Liver (tissue), 8 donors: ENCODE measurements at regions not wholly inside any gene's neighbourhood (a gene's known extent, or its start where the extent isn't known, plus 50 kb on each side); places are given as distances from the start of the nearest gene placed in this dataset.

ENCODE experiments used
- DNase-seq: peaks from one replicate; pipeline ENCODE4 v3.0.0-alpha.2; 2017; ENCODE audit warnings: low spot score
- H3K27ac ChIP-seq, 2 donors: one replicate each; pipeline ENCODE4 v1.7.0; 2013; ENCODE audit warnings: inconsistent platforms in 2 of 2, low read length in 2 of 2, control low read depth in 1 of 2, low read depth in 1 of 2, mild to moderate bottlenecking in 1 of 2
- H3K27me3 ChIP-seq, 4 donors: one replicate each; pipeline versions ENCODE4 v1.6.1 to v1.7.0; 2013; ENCODE audit warnings: low read length in 3 of 4, inconsistent platforms in 1 of 4, mild to moderate bottlenecking in 1 of 4, moderate library complexity in 1 of 4; ENCODE audit not compliant: control insufficient read depth in 4 of 4, insufficient read depth in 4 of 4
- H3K36me3 ChIP-seq, 4 donors: one replicate each; pipeline versions ENCODE4 v1.6.1 to v1.7.0; 2013; ENCODE audit warnings: low read length in 3 of 4, mild to moderate bottlenecking in 3 of 4, low read depth in 1 of 4, moderate library complexity in 1 of 4; ENCODE audit not compliant: control insufficient read depth in 4 of 4, insufficient read depth in 3 of 4
- H3K4me1 ChIP-seq, 4 donors: one replicate each; pipeline versions ENCODE4 v1.6.1 to v1.7.0; 2013; ENCODE audit warnings: low read length in 3 of 4, mild to moderate bottlenecking in 3 of 4, moderate library complexity in 1 of 4; ENCODE audit not compliant: control insufficient read depth in 4 of 4, insufficient read depth in 4 of 4
- H3K4me3 ChIP-seq, 3 donors: one replicate each; pipeline versions ENCODE4 v1.6.1 to v1.7.0; 2013; ENCODE audit warnings: low read length in 3 of 3, control low read depth in 1 of 3, low read depth in 1 of 3, mild to moderate bottlenecking in 1 of 3
- H3K9ac ChIP-seq, 2 donors: one replicate each; pipeline ENCODE4 v1.7.0; 2013; ENCODE audit warnings: low read length in 2 of 2, mild to moderate bottlenecking in 2 of 2, moderate library complexity in 2 of 2, control low read depth in 1 of 2, low read depth in 1 of 2
- H3K9me3 ChIP-seq, 4 donors: one replicate each; pipeline versions ENCODE4 v1.6.1 to v1.7.0; 2013; ENCODE audit warnings: low read length in 3 of 4; ENCODE audit not compliant: control insufficient read depth in 4 of 4
- ATF3 ChIP-seq: IDR thresholded peaks from 2 replicates; pipeline ENCODE4 v1.6.1; 2016; ENCODE audit warnings: antibody characterized with exemption
- CTCF ChIP-seq: fragments of 150-350 bp; IDR thresholded peaks from 2 replicates; pipeline ENCODE4 v1.5.1; 2017; ENCODE audit warnings: improper control_type of control experiment, low read depth, low read length; ENCODE audit not compliant: missing input control
- EGR1 ChIP-seq, 2 donors: IDR thresholded peaks; 2 replicates each; pipeline ENCODE4 v1.6.1; 2016 to 2018; ENCODE audit warnings: antibody characterized with exemption in 2 of 2, low read depth in 2 of 2
- FOXA2 ChIP-seq: IDR thresholded peaks from 2 replicates; pipeline ENCODE4 v1.6.1; 2016; ENCODE audit warnings: antibody characterized with exemption
- GABPA ChIP-seq, 2 donors: IDR thresholded peaks in 1 of 2; conservative IDR thresholded peaks in 1 of 2; 2 replicates each; pipeline ENCODE4 v1.6.1; 2016; ENCODE audit warnings: antibody characterized with exemption in 2 of 2, mild to moderate bottlenecking in 1 of 2, moderate library complexity in 1 of 2
- HNF4A ChIP-seq, 2 donors: conservative IDR thresholded peaks; 2 replicates each; pipeline ENCODE4 v1.6.1; 2016; ENCODE audit warnings: antibody characterized with exemption in 2 of 2, mild to moderate bottlenecking in 2 of 2
- HNF4G ChIP-seq: IDR thresholded peaks from 2 replicates; pipeline ENCODE4 v1.6.1; 2016; ENCODE audit warnings: antibody characterized with exemption
- JUND ChIP-seq, 2 donors: IDR thresholded peaks; 2 replicates each; pipeline ENCODE4 v1.6.1; 2016; ENCODE audit warnings: antibody characterized with exemption in 2 of 2
- NR2F2 ChIP-seq: IDR thresholded peaks from 2 replicates; pipeline ENCODE4 v1.6.1; 2016; ENCODE audit warnings: antibody characterized with exemption
- RAD21 ChIP-seq, 2 donors: IDR thresholded peaks; 2 replicates each; pipeline ENCODE4 v1.6.1; 2016; ENCODE audit warnings: antibody characterized with exemption in 2 of 2, mild to moderate bottlenecking in 2 of 2
- REST ChIP-seq: IDR thresholded peaks from 2 replicates; pipeline ENCODE4 v1.6.1; 2016; ENCODE audit warnings: antibody characterized with exemption, mild to moderate bottlenecking
- RXRA ChIP-seq, 2 donors: IDR thresholded peaks; 2 replicates each; pipeline ENCODE4 v1.6.1; 2017 to 2018; ENCODE audit warnings: antibody characterized with exemption in 2 of 2, mild to moderate bottlenecking in 1 of 2
- SP1 ChIP-seq: IDR thresholded peaks from 2 replicates; pipeline ENCODE4 v1.6.1; 2018; ENCODE audit warnings: antibody characterized with exemption, mild to moderate bottlenecking
- YY1 ChIP-seq: IDR thresholded peaks from 2 replicates; pipeline ENCODE4 v1.6.1; 2016; ENCODE audit warnings: antibody characterized with exemption, mild to moderate bottlenecking
- WGBS: extraction: QIAGEN DNeasy Blood & Tissue Kit; methylation state at CpG from one replicate; pipeline ENCODE4 v1.1.7; 2013; 5-methylcytosine and 5-hydroxymethylcytosine counted together
- TF ChIP-seq, protein P1 (sequence below): IDR thresholded peaks from 2 replicates; pipeline ENCODE4 v1.6.1; 2016; ENCODE audit warnings: antibody characterized with exemption
- donor health status: healthy.
- donor health status: healthy.
- donor health status: healthy.
- donor health status: healthy.
- donor health status: healthy.

DNA sequence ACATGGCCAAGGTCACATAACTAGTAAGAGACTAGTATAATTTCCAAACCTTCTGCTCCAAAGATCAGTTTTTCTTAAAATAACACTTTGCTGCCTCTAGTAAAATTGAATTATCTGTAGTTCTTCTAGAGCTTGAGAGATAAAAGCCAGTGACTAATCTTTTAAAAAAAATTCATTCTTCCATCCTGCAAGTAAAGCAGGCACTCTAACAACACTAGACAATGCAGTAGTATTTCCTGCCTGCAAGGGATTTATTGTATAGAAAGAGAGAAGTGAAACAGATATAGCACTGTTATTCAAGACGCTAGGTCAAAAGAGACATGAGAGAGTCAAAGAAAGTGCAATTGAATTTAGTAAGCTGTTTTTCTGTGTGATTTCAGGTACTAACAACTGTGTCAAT is 159.5 kb upstream of the TBC1D5 start:
- no peaks in the 10 kb centered on the region for H3K36me3 ChIP-seq
- no peak overlapping the region for H3K9ac ChIP-seq
- TF ChIP-seq HNF4G (no peak), GABPA (IDR thresholded peaks at IDR 0.05 in 1 of 2, conservative IDR thresholded peaks at IDR 0.05 in 1 of 2) (no peak), FOXA2 (no peak), CTCF (no peak), NR2F2 (no peak), SP1 (no peak), ATF3 (no peak), RAD21 (IDR thresholded peaks at IDR 0.05) (no peak), JUND (IDR thresholded peaks at IDR 0.05) (no peak), RXRA (IDR thresholded peaks at IDR 0.05) (no peak), YY1 (no peak), REST (no peak), HNF4A (conservative IDR thresholded peaks at IDR 0.05) (no peak), EGR1 (IDR thresholded peaks at IDR 0.05; ENCODE audit: low read depth in 2 of 2) (no peak)
- TF ChIP-seq, protein P1, sequence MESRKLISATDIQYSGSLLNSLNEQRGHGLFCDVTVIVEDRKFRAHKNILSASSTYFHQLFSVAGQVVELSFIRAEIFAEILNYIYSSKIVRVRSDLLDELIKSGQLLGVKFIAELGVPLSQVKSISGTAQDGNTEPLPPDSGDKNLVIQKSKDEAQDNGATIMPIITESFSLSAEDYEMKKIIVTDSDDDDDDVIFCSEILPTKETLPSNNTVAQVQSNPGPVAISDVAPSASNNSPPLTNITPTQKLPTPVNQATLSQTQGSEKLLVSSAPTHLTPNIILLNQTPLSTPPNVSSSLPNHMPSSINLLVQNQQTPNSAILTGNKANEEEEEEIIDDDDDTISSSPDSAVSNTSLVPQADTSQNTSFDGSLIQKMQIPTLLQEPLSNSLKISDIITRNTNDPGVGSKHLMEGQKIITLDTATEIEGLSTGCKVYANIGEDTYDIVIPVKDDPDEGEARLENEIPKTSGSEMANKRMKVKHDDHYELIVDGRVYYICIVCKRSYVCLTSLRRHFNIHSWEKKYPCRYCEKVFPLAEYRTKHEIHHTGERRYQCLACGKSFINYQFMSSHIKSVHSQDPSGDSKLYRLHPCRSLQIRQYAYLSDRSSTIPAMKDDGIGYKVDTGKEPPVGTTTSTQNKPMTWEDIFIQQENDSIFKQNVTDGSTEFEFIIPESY, result no peak
- H3K9me3 ChIP-seq, result peaks cover 0 to 5% (median 0%) of the 10 kb centered on the region in 4 donors
- H3K4me3 ChIP-seq, result no peak overlapping the region
- H3K27me3 ChIP-seq, result no peaks in the 10 kb centered on the region
- DNase-seq, result no peak
- 63% methylated on average over 1 of the region's 1 CpG for WGBS
- no peaks in the 10 kb centered on the region for H3K4me1 ChIP-seq
- no peak overlapping the region for H3K27ac ChIP-seq

GRCh38 chr3:17894434-17895060 is 152.1 kb upstream of the TBC1D5 start:
- no peaks in the 10 kb centered on the region for H3K9me3 ChIP-seq

More at GRCh38 chr3:17894434-17895060, 152.1 kb upstream of the TBC1D5 start:
- H3K27ac ChIP-seq, result no peak overlapping the region
- TF ChIP-seq RAD21 (IDR thresholded peaks at IDR 0.05), result peak in 1 of 2 donors; percentile 27
- no peak for TF ChIP-seq JUND (IDR thresholded peaks at IDR 0.05)
- no peak for DNase-seq
- WGBS, result 21% methylated on average over 1 of the region's 1 CpG
- no peaks in the 10 kb centered on the region for H3K4me1 ChIP-seq
- no peaks in the 10 kb centered on the region for H3K27me3 ChIP-seq
- H3K4me3 ChIP-seq, result no peak overlapping the region
- H3K36me3 ChIP-seq, result no peaks in the 10 kb centered on the region
- H3K9ac ChIP-seq, result no peak overlapping the region
